Esophagus squamous epithelium (tissue), 5 donors: ENCODE measurements at regions not wholly inside any gene's neighbourhood (a gene's known extent, or its start where the extent isn't known, plus 50 kb on each side); places are given as distances from the start of the nearest gene placed in this dataset.

Experiments used
- DNase-seq: peaks from one replicate; lab custom pipeline; 2025; lab: John Stamatoyannopoulos, UW
- H3K27ac ChIP-seq, 4 donors: fragments of 200-600 bp; sonication (generic); one replicate each; pipeline ENCODE4 v1.5.1; 2016 to 2019; ENCODE audit warnings: mild to moderate bottlenecking in 1 of 4
- H3K27me3 ChIP-seq, 4 donors: fragments of 200-600 bp; sonication (generic); 1 replicate in 3 of 4; 2 replicates in 1 of 4; pipeline versions ENCODE4 v1.5.1 to v1.6.0; 2017 to 2021; ENCODE audit warnings: antibody characterized with exemption in 1 of 4
- H3K36me3 ChIP-seq, 3 donors: fragments of 200-600 bp; sonication (generic); one replicate each; pipeline ENCODE4 v1.5.1; 2016 to 2019
- H3K4me1 ChIP-seq, 3 donors: fragments of 200-600 bp; sonication (generic); one replicate each; pipeline ENCODE4 v1.5.1; 2017 to 2019
- H3K4me3 ChIP-seq, 4 donors: fragments of 200-600 bp; sonication (generic); 1 replicate in 3 of 4; 2 replicates in 1 of 4; pipeline ENCODE4 v1.5.1; 2016 to 2019; ENCODE audit warnings: mild to moderate bottlenecking in 2 of 4, moderate library complexity in 1 of 4
- H3K9me3 ChIP-seq, 3 donors: fragments of 200-600 bp; sonication (generic); one replicate each; pipeline ENCODE4 v1.5.1; 2016 to 2019
- CTCF ChIP-seq, 6 experiments: fragments of 450-650 bp in 4 of 6; fragments of 200-600 bp in 2 of 6; sonication (generic) in 2 of 6; IDR thresholded peaks; one replicate each; pipeline ENCODE4 v1.5.1; 2016 to 2019; ENCODE audit warnings: antibody characterized with exemption in 6 of 6, mild to moderate bottlenecking in 4 of 6, moderate library complexity in 4 of 6
- POLR2A ChIP-seq, 4 donors: fragments of 450-650 bp; IDR thresholded peaks; one replicate each; pipeline ENCODE4 v1.6.1; 2017; ENCODE audit warnings: antibody characterized with exemption in 4 of 4, mild to moderate bottlenecking in 4 of 4, moderate library complexity in 3 of 4
- WGBS, 2 donors: methylation state at CpG; one replicate each; pipeline ENCODE4 v1.1.5; 2018; 5-methylcytosine and 5-hydroxymethylcytosine counted together
- intact Hi-C: fragments of 100-400 bp; cut with DNase I; formaldehyde crosslinking; loops from one replicate; pipeline ENCODE4 v1.15.0; 2022
- donor health status: DM: yes; HTN: yes; CAD: no.

- WGBS, 2 donors: 83 to 87% methylated on average over 2 of the region's 2 CpGs
- H3K4me3 ChIP-seq: no peak overlapping the region
- no peak for DNase-seq
- H3K9me3 ChIP-seq: no peaks in the 10 kb centered on the region
- H3K36me3 ChIP-seq: no peaks in the 10 kb centered on the region
- TF ChIP-seq CTCF (IDR thresholded peaks at IDR 0.05) (no peak), POLR2A (IDR thresholded peaks at IDR 0.05) (no peak)
- intact Hi-C loops: no loop called here
- H3K27ac ChIP-seq: no peak overlapping the region
- H3K4me1 ChIP-seq: peaks cover 0 to 5% (median 0%) of the 10 kb centered on the region in 3 donors
- no peaks in the 10 kb centered on the region for H3K27me3 ChIP-seq
Observed at GRCh38 chr1:61627365-61627764, 97.6 kb downstream of the TM2D1 start.

DNA sequence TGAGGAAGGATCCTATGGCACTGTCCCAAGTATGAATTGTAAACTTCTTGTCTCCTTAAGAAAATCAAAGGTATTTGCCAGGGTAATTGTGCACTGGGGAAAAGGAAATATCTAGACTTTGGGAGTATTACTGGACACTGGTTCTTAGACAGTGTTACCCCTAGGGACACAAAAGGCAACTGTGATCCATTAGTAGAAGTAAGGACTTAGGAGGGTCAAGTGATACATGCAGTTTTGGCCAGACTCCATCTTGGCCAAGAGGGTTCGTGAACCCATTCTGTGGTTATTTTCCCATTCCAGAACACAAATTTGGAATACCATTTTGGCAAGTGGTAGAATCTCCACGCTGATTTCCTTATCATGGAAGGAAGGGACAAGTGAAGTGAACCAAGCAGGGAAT is 98.1 kb downstream of the TM2D1 start:
- no peaks in the 10 kb centered on the region for H3K9me3 ChIP-seq
- H3K4me3 ChIP-seq: no peak overlapping the region
- TF ChIP-seq POLR2A (IDR thresholded peaks at IDR 0.05) (no peak), CTCF (IDR thresholded peaks at IDR 0.05) (no peak)
- no peaks in the 10 kb centered on the region for H3K27me3 ChIP-seq
- intact Hi-C loops: no loop called here
- WGBS, 2 donors: 58 to 67% methylated on average over 2 of the region's 2 CpGs
- H3K4me1 ChIP-seq: peaks cover 0 to 5% (median 0%) of the 10 kb centered on the region in 3 donors
- H3K36me3 ChIP-seq: no peaks in the 10 kb centered on the region
- no peak overlapping the region for H3K27ac ChIP-seq
- no peak for DNase-seq

DNA sequence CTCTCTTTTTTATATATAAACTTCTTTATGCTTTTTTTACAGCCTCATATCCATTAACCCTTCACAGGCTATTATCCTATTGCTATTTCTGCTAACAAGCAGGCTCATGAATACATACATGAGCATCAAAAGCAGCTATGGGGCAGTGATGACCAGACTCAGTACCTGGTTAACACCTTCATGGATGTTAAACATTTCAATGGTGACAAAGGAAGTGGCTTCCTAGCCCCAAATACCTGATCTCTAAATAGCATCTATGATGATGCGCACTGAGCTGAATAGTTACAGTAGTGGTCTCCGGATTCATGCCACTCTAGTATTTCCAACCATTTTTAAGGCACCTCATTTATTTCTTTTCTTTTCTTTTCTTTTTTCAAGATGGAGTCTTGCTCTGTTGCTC is 101.1 kb downstream of the TM2D1 start:
- no peak overlapping the region for H3K27ac ChIP-seq
- 96 to 98% methylated on average over 2 of the region's 2 CpGs for WGBS, 2 donors
- H3K4me3 ChIP-seq: no peak overlapping the region
- H3K36me3 ChIP-seq: no peaks in the 10 kb centered on the region
- H3K9me3 ChIP-seq: no peaks in the 10 kb centered on the region
- intact Hi-C loops: no loop called here
- peaks cover 0 to 7% (median 0%) of the 10 kb centered on the region in 3 donors for H3K4me1 ChIP-seq
- no peaks in the 10 kb centered on the region for H3K27me3 ChIP-seq
- DNase-seq: no peak
- TF ChIP-seq CTCF (IDR thresholded peaks at IDR 0.05) (no peak), POLR2A (IDR thresholded peaks at IDR 0.05) (no peak)

DNA sequence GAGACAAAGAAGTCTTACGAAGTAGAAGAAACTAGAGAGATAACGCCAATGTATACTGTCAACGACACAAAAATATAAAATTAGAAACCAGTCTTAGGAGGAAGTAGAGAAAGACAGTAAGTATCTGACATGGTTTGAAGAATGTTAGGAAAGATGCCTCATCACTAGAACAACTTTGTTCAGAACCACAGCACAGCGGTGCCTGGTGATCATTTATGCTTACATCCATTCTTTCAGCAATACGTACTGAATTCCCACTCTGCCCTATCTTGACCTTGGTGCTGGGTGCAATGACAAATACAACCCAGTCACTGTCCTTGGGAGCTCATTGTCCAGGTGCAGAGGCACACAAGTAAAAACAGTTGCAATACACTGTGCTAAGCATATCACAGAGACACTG is 104.4 kb downstream of the TM2D1 start:
- no peak for DNase-seq
- Histone ChIP-seq H3K27ac (no peak overlapping the region), H3K4me3 (no peak overlapping the region), H3K9me3 (no peaks in the 10 kb centered on the region), H3K4me1 (peaks cover 0 to 26% (median 0%) of the 10 kb centered on the region in 3 donors), H3K27me3 (no peaks in the 10 kb centered on the region), H3K36me3 (no peaks in the 10 kb centered on the region)
- intact Hi-C loops: no loop called here
- WGBS, 2 donors: 59 to 66% methylated on average over 5 of the region's 5 CpGs
- no peak for TF ChIP-seq CTCF (IDR thresholded peaks at IDR 0.05)
- TF ChIP-seq POLR2A (IDR thresholded peaks at IDR 0.05): no peak

DNA sequence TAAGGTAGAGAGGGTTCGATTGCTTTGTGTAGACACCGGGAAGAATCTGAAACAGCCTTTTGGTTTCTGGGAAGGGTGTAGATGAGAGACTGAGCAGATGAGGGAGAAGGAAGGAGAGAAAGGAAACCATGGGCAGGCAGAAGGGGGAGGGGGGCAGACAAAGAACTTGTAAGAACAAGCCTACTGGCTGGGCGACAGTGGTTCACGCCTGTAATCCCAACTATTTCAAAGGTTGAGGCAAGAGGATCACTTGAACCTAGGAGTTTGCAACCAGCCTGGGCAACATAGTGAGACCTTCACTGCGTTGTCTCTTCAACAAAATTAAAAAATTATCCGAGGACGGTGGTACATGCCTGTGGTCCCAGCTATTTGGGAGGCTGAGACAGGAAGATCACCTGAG is 106.2 kb downstream of the TM2D1 start:
- no peak for TF ChIP-seq POLR2A (IDR thresholded peaks at IDR 0.05)
- TF ChIP-seq CTCF (IDR thresholded peaks at IDR 0.05): no peak
- H3K4me3 ChIP-seq: no peak overlapping the region
- intact Hi-C loops: no loop called here
- peaks cover 0 to 21% (median 0%) of the 10 kb centered on the region in 3 donors for H3K4me1 ChIP-seq
- H3K27ac ChIP-seq: no peak overlapping the region
- no peaks in the 10 kb centered on the region for H3K9me3 ChIP-seq
- no peaks in the 10 kb centered on the region for H3K27me3 ChIP-seq
- no peak for DNase-seq
- 63 to 70% methylated on average over 7 of the region's 7 CpGs for WGBS, 2 donors
- H3K36me3 ChIP-seq: no peaks in the 10 kb centered on the region
